Psoas muscle (tissue), 7 donors: ENCODE measurements at regions not wholly inside any gene's neighbourhood (a gene's known extent, or its start where the extent isn't known, plus 50 kb on each side); places are given as distances from the start of the nearest gene placed in this dataset.

ENCODE experiments used
- ATAC-seq, 4 donors: fragments of 200-7000 bp; cut with Tn5 transposase; one replicate each; pipeline ENCODE4 v1.9.1; 2020; ENCODE audit warnings: moderate library complexity in 3 of 4, mild to moderate bottlenecking in 2 of 4
- DNase-seq, 2 donors: peaks; one replicate each; pipeline ENCODE4 v3.0.0-alpha.2; 2020
- H3K27ac ChIP-seq: fragments of 200-600 bp; one replicate; pipeline ENCODE4 v1.8.0; 2022
- H3K27me3 ChIP-seq, 3 donors: fragments of 200-600 bp in 1 of 3; one replicate each; pipeline versions ENCODE4 v1.6.1 to v1.8.0; 2013 to 2022; ENCODE audit warnings: low read length in 2 of 3, mild to moderate bottlenecking in 2 of 3, moderate library complexity in 1 of 3; ENCODE audit not compliant: insufficient read depth in 3 of 3
- H3K36me3 ChIP-seq, 2 donors: fragments of 200-600 bp in 1 of 2; one replicate each; pipeline versions ENCODE4 v1.6.1 to v1.8.0; 2013 to 2022; ENCODE audit warnings: low read depth in 1 of 2, mild to moderate bottlenecking in 1 of 2, moderate library complexity in 1 of 2; ENCODE audit not compliant: insufficient read depth in 1 of 2
- H3K4me1 ChIP-seq: fragments of 200-600 bp; one replicate; pipeline ENCODE4 v1.8.0; 2022
- H3K4me3 ChIP-seq: fragments of 200-600 bp; one replicate; pipeline ENCODE4 v1.8.0; 2022; ENCODE audit warnings: mild to moderate bottlenecking
- H3K9me3 ChIP-seq: fragments of 200-600 bp; one replicate; pipeline ENCODE4 v1.8.0; 2022
- WGBS, 3 donors: extraction: QIAGEN DNeasy Blood & Tissue Kit; methylation state at CpG; one replicate each; pipeline versions ENCODE4 v1.1.6 to v1.1.7; 2013; 5-methylcytosine and 5-hydroxymethylcytosine counted together
- intact Hi-C, 2 donors: fragments of 100-400 bp; cut with DNase I; formaldehyde crosslinking; loops; one replicate each; pipeline versions ENCODE4 v1.11.0 to v1.14.2; 2022
- TF ChIP-seq, protein P1 (sequence below): fragments of 200-600 bp; IDR thresholded peaks from one replicate; pipeline ENCODE4 v1.8.0; 2022; ENCODE audit warnings: antibody characterized with exemption
- donor health status: healthy with polysubstance abuse.
- donor health status: DM: no; HTN: no; CAD: no; lungs with moderate emphysema.
- donor health status: Bipolar disorder and iron deficiency.
- donor health status: healthy.
- donor health status: DM: yes; HTN: yes; CAD: no.
- donor health status: DM: no; HTN: no; CAD: no.
- donor health status: DM: yes; HTN: yes; CAD: no.

GRCh38 chr7:131011976-131012375, 278.0 kb upstream of the KLF14 start:
- Histone ChIP-seq H3K4me1 (peaks cover 91% of the 10 kb centered on the region), H3K27ac (peak overlapping the region; percentile 74), H3K36me3 (no peaks in the 10 kb centered on the region), H3K4me3 (no peak overlapping the region), H3K9me3 (no peaks in the 10 kb centered on the region), H3K27me3 (no peaks in the 10 kb centered on the region)
- TF ChIP-seq, protein P1, sequence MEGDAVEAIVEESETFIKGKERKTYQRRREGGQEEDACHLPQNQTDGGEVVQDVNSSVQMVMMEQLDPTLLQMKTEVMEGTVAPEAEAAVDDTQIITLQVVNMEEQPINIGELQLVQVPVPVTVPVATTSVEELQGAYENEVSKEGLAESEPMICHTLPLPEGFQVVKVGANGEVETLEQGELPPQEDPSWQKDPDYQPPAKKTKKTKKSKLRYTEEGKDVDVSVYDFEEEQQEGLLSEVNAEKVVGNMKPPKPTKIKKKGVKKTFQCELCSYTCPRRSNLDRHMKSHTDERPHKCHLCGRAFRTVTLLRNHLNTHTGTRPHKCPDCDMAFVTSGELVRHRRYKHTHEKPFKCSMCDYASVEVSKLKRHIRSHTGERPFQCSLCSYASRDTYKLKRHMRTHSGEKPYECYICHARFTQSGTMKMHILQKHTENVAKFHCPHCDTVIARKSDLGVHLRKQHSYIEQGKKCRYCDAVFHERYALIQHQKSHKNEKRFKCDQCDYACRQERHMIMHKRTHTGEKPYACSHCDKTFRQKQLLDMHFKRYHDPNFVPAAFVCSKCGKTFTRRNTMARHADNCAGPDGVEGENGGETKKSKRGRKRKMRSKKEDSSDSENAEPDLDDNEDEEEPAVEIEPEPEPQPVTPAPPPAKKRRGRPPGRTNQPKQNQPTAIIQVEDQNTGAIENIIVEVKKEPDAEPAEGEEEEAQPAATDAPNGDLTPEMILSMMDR: no peak
- intact Hi-C loops: no loop called here
- 16 to 33% (median 16%) methylated on average over 4 of the region's 4 CpGs for WGBS, 3 donors
- no peak for DNase-seq
- peak; percentile 47 to 61 (median 52) for ATAC-seq

GRCh38 chr7:131012477-131013031, 278.5 kb upstream of the KLF14 start:
- H3K4me3 ChIP-seq: no peak overlapping the region
- DNase-seq (no peak), ATAC-seq (peak; percentile 43 to 52 (median 47))
- intact Hi-C loops: no loop called here
- peaks cover 86% of the 10 kb centered on the region for H3K4me1 ChIP-seq
- H3K9me3 ChIP-seq: no peaks in the 10 kb centered on the region
- H3K36me3 ChIP-seq: no peaks in the 10 kb centered on the region
- WGBS, 3 donors: 38 to 80% (median 41%) methylated on average over 7 of the region's 7 CpGs
- TF ChIP-seq, protein P1: no peak
- no peaks in the 10 kb centered on the region for H3K27me3 ChIP-seq
- peak overlapping the region; percentile 74 for H3K27ac ChIP-seq

GRCh38 chr7:131013716-131014115, 279.7 kb upstream of the KLF14 start:
- H3K27ac ChIP-seq: no peak overlapping the region
- intact Hi-C loops: no loop called here
- no peak overlapping the region for H3K4me3 ChIP-seq
- no peak for ATAC-seq
- H3K27me3 ChIP-seq: no peaks in the 10 kb centered on the region
- H3K4me1 ChIP-seq: peaks cover 85% of the 10 kb centered on the region
- WGBS, 3 donors: 80 to 88% (median 81%) methylated on average over 11 of the region's 11 CpGs
- H3K36me3 ChIP-seq: no peaks in the 10 kb centered on the region
- H3K9me3 ChIP-seq: no peaks in the 10 kb centered on the region
- no peak for DNase-seq
- TF ChIP-seq, protein P1: no peak

GRCh38 chr7:131014906-131015656, 281.1 kb upstream of the KLF14 start:
- peak overlapping the region; percentile 39 for H3K27ac ChIP-seq
- 87 to 91% (median 90%) methylated on average over 7 of the region's 7 CpGs for WGBS, 3 donors
- H3K4me1 ChIP-seq: peaks cover 80% of the 10 kb centered on the region

More at GRCh38 chr7:131014906-131015656, 281.1 kb upstream of the KLF14 start:
- Histone ChIP-seq H3K36me3 (no peaks in the 10 kb centered on the region), H3K4me3 (no peak overlapping the region), H3K9me3 (no peaks in the 10 kb centered on the region), H3K27me3 (no peaks in the 10 kb centered on the region)
- no peak for DNase-seq
- intact Hi-C loops: no loop called here
- TF ChIP-seq, protein P1: no peak
- no peak for ATAC-seq
